ENCODE measurements at regions not wholly inside any gene's neighbourhood (a gene's known extent, or its start where the extent isn't known, plus 50 kb on each side); places are given as distances from the start of the nearest gene placed in this dataset.
A peak's percentile ranks its signal among the peaks of the same experiment; 100 is the strongest.

GRCh38 chr14:76603713-76604112 is 157.6 kb upstream of the VASH1 start:
- no peak for DNase-seq (ENCODE audit: low read depth in 2 of 2)

- no peak for DNase-seq (ENCODE audit: low read depth in 2 of 2)
These were observed 153.8 kb upstream of the VASH1 start for GRCh38 chr14:76607510-76607909.

GRCh38 chr14:76612654-76613053 is 148.6 kb upstream of the VASH1 start:
- no peak for DNase-seq (ENCODE audit: low read depth in 2 of 2)

GRCh38 chr14:76613616-76614015 is 147.7 kb upstream of the VASH1 start:
- no peak for DNase-seq (ENCODE audit: low read depth in 2 of 2)

GRCh38 chr14:76615331-76615730 is 145.9 kb upstream of the VASH1 start:
- no peak for DNase-seq (ENCODE audit: low read depth in 2 of 2)

GRCh38 chr14:76617440-76617839 is 143.8 kb upstream of the VASH1 start:
- no peak for DNase-seq (ENCODE audit: low read depth in 2 of 2)

GRCh38 chr14:76636602-76637001 is 124.7 kb upstream of the VASH1 start:
- DNase-seq (ENCODE audit: low read depth in 2 of 2): no peak

GRCh38 chr14:76638841-76639240 is 122.4 kb upstream of the VASH1 start:
- no peak for DNase-seq (ENCODE audit: low read depth in 2 of 2)

- no peak for DNase-seq (ENCODE audit: low read depth in 2 of 2)
These were observed 121.5 kb upstream of the VASH1 start for GRCh38 chr14:76639606-76640229.

- no peak for DNase-seq (ENCODE audit: low read depth in 2 of 2)
These were observed 120.3 kb upstream of the VASH1 start for GRCh38 chr14:76640923-76641395.

- no peak for DNase-seq (ENCODE audit: low read depth in 2 of 2)
These were observed 119.7 kb upstream of the VASH1 start for GRCh38 chr14:76641541-76641940.

- DNase-seq (ENCODE audit: low read depth in 2 of 2): no peak
These were observed 117.4 kb upstream of the VASH1 start for GRCh38 chr14:76643887-76644286.

- DNase-seq (ENCODE audit: low read depth in 2 of 2): no peak
These were observed 116.3 kb upstream of the VASH1 start for GRCh38 chr14:76644855-76645518.

GRCh38 chr14:76647697-76648298 is 113.5 kb upstream of the VASH1 start:
- peak in 1 of 2 experiments; percentile 7 for DNase-seq (ENCODE audit: low read depth in 2 of 2)

GRCh38 chr14:76651410-76652055 is 109.7 kb upstream of the VASH1 start:
- no peak for DNase-seq (ENCODE audit: low read depth in 2 of 2)

GRCh38 chr14:76653875-76654572 is 107.2 kb upstream of the VASH1 start:
- no peak for DNase-seq (ENCODE audit: low read depth in 2 of 2)

- DNase-seq (ENCODE audit: low read depth in 2 of 2): no peak
These were observed 106.6 kb upstream of the VASH1 start for GRCh38 chr14:76654573-76655108.

- no peak for DNase-seq (ENCODE audit: low read depth in 2 of 2)
These were observed 105.9 kb upstream of the VASH1 start for GRCh38 chr14:76655331-76655730.

- DNase-seq (ENCODE audit: low read depth in 2 of 2): no peak
These were observed 104.7 kb upstream of the VASH1 start for GRCh38 chr14:76656592-76656991.

GRCh38 chr14:76657404-76657803 is 103.9 kb upstream of the VASH1 start:
- DNase-seq (ENCODE audit: low read depth in 2 of 2): no peak

- no peak for DNase-seq (ENCODE audit: low read depth in 2 of 2)
These were observed 103.4 kb upstream of the VASH1 start for GRCh38 chr14:76657846-76658245.

GRCh38 chr14:76662580-76662979 is 98.7 kb upstream of the VASH1 start:
- DNase-seq (ENCODE audit: low read depth in 2 of 2): no peak

Data from fibroblast of skin of left biceps (primary cell).